HG03025 (cell line): ENCODE measurements at regions not wholly inside any gene's neighbourhood (a gene's known extent, or its start where the extent isn't known, plus 50 kb on each side); places are given as distances from the start of the nearest gene placed in this dataset.

ENCODE experiments used
- ATAC-seq: cut with Tn5 transposase; IDR thresholded peaks from one replicate; pipeline ENCODE4 v1.9.1; 2021; ENCODE audit warnings: mild to moderate bottlenecking, moderate library complexity; ENCODE audit not compliant: unreplicated experiment, low FRiP score

- no peak for ATAC-seq
These were observed 637.9 kb upstream of the DPP6 start for GRCh38 chr7:153414288-153414629.

- no peak for ATAC-seq
These were observed 636.6 kb upstream of the DPP6 start for GRCh38 chr7:153415632-153416031.

- no peak for ATAC-seq
These were observed 629.6 kb upstream of the DPP6 start for GRCh38 chr7:153422291-153423209.

- ATAC-seq = no peak
These were observed 629.0 kb upstream of the DPP6 start for GRCh38 chr7:153423210-153423590.

GRCh38 chr7:153430931-153431330 is 621.3 kb upstream of the DPP6 start:
- ATAC-seq = no peak

GRCh38 chr7:153432063-153432462 is 620.1 kb upstream of the DPP6 start:
- no peak for ATAC-seq

- ATAC-seq = no peak
These were observed 619.0 kb upstream of the DPP6 start for GRCh38 chr7:153433223-153433622.

GRCh38 chr7:153440715-153441114 is 611.5 kb upstream of the DPP6 start:
- ATAC-seq = no peak

GRCh38 chr7:153443032-153443701 is 609.0 kb upstream of the DPP6 start:
- no peak for ATAC-seq

- no peak for ATAC-seq
These were observed 607.6 kb upstream of the DPP6 start for GRCh38 chr7:153444641-153445040.

GRCh38 chr7:153445641-153446040 is 606.6 kb upstream of the DPP6 start:
- ATAC-seq = no peak

- no peak for ATAC-seq
These were observed 605.7 kb upstream of the DPP6 start for GRCh38 chr7:153446490-153446889.

GRCh38 chr7:153447011-153447410 is 605.2 kb upstream of the DPP6 start:
- ATAC-seq = no peak

- no peak for ATAC-seq
These were observed 599.5 kb upstream of the DPP6 start for GRCh38 chr7:153452661-153453060.

GRCh38 chr7:153454306-153454705 is 597.9 kb upstream of the DPP6 start:
- ATAC-seq = no peak

- no peak for ATAC-seq
These were observed 594.5 kb upstream of the DPP6 start for GRCh38 chr7:153457746-153458145.

- no peak for ATAC-seq
These were observed 582.1 kb upstream of the DPP6 start for GRCh38 chr7:153470004-153470671.

- no peak for ATAC-seq
These were observed 579.7 kb upstream of the DPP6 start for GRCh38 chr7:153472516-153472915.

- ATAC-seq = no peak
These were observed 579.0 kb upstream of the DPP6 start for GRCh38 chr7:153473185-153473584.

GRCh38 chr7:153475239-153475638 is 577.0 kb upstream of the DPP6 start:
- ATAC-seq = no peak

GRCh38 chr7:153476166-153476565 is 576.0 kb upstream of the DPP6 start:
- no peak for ATAC-seq
